ENCODE measurements at regions not wholly inside any gene's neighbourhood (a gene's known extent, or its start where the extent isn't known, plus 50 kb on each side); places are given as distances from the start of the nearest gene placed in this dataset.

DNA sequence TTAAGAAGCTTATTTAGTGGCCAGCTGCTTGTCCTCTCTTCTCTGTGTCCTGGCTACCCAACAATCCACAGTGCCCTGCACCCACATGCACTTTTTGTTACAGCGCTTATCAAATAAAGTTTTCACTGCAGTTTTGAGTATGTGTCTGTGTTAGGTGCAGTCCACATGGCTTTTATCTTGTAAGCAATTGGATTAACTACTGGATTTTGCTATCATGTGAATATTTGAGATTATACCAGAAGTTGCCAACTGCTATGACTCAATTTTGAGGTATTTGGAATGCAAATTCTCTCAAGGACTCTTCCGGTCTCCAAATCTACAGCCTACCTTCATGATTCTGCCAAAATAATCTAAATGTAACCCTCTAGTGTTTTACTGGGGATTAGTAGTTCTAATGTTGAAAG, 690.2 kb downstream of the NR2F1-AS1 start:
- intact Hi-C loops (cut with DNase I, micrococcal nuclease): no loop called here
- Histone ChIP-seq H3K9me3 (no peaks in the 10 kb centered on the region), H3K4me1 (ENCODE audit: low read depth) (no peaks in the 10 kb centered on the region), H3K36me3 (ENCODE audit: low read depth) (no peaks in the 10 kb centered on the region), H3K4me3 (no peak overlapping the region)
- DNase-seq (no peak), ATAC-seq (no peak)
- TF ChIP-seq, protein P1, sequence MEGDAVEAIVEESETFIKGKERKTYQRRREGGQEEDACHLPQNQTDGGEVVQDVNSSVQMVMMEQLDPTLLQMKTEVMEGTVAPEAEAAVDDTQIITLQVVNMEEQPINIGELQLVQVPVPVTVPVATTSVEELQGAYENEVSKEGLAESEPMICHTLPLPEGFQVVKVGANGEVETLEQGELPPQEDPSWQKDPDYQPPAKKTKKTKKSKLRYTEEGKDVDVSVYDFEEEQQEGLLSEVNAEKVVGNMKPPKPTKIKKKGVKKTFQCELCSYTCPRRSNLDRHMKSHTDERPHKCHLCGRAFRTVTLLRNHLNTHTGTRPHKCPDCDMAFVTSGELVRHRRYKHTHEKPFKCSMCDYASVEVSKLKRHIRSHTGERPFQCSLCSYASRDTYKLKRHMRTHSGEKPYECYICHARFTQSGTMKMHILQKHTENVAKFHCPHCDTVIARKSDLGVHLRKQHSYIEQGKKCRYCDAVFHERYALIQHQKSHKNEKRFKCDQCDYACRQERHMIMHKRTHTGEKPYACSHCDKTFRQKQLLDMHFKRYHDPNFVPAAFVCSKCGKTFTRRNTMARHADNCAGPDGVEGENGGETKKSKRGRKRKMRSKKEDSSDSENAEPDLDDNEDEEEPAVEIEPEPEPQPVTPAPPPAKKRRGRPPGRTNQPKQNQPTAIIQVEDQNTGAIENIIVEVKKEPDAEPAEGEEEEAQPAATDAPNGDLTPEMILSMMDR (IDR thresholded peaks at IDR 0.05): no peak

DNA sequence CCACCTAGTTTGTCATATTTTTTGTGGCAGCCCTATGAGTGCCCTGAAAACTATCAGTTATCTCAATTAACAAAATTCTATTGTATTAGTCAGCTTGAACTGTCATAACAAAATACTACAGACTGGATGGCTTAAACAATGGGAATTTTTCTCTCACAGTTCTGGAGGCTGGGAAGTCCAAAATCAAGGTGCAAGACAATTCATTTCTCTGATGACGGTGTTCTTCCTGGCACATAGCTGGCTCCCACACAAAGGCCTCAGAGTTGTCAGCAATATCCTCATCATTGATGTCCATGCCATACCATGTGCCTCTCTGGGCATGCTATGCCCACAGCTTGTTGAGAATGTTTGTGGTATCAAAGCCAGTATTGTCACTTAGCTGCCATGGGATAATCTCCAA, 691.9 kb downstream of the NR2F1-AS1 start:
- H3K4me3 ChIP-seq: no peak overlapping the region
- TF ChIP-seq, protein P1 (IDR thresholded peaks at IDR 0.05): no peak
- no peak for DNase-seq
- H3K4me1 ChIP-seq (ENCODE audit: low read depth): no peaks in the 10 kb centered on the region
- intact Hi-C loops (cut with DNase I, micrococcal nuclease): no loop called here
- H3K9me3 ChIP-seq: no peaks in the 10 kb centered on the region
- H3K36me3 ChIP-seq (ENCODE audit: low read depth): no peaks in the 10 kb centered on the region
- ATAC-seq: no peak

DNA sequence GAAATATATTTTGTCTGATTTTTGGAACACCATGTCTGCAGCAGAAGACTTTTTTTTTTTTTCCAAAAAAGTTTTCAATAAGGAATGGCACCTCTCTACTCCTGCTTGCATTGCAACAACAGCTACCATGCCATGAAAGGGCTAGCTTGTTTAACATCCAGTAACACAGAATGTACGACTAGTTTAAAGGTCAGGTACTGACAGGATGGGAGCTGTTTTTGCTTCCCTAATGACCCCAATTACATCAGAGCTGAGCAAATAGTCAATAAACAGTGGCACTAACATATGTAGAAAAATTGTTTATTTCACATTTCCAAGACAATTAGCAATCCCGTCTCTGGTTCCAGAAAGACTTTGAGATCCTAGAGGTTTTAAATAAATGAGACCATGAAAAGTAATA, 693.8 kb downstream of the NR2F1-AS1 start:
- ATAC-seq (no peak), DNase-seq (no peak)
- TF ChIP-seq, protein P1 (IDR thresholded peaks at IDR 0.05): no peak

DNA sequence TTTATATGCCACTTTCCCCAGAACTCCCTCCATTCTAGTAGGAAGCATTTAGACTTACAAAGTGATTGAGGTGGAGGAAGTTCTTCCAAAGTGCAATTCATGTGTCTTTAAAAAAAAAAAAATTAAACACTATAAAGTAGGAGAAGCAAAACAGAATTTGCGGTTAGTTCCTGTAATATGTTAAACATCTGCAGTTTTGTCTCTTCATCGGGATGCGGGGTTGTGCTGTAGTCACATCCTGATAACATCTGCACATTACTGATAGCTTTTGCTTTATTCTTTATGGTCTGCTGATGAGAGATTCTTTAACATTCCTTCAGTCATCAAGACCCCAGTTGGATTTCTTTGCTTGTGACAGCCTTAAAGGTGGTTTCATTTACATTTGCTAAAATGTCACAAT, 694.3 kb downstream of the NR2F1-AS1 start:
- no peak for DNase-seq
- Histone ChIP-seq H3K9me3 (no peaks in the 10 kb centered on the region), H3K36me3 (ENCODE audit: low read depth) (no peaks in the 10 kb centered on the region), H3K4me3 (no peak overlapping the region), H3K4me1 (ENCODE audit: low read depth) (no peaks in the 10 kb centered on the region)
- no peak for ATAC-seq
- TF ChIP-seq, protein P1 (IDR thresholded peaks at IDR 0.05): no peak
- intact Hi-C loops (cut with DNase I, micrococcal nuclease): no loop called here

More for the DNA sequence above, 693.8 kb downstream of the NR2F1-AS1 start:
- intact Hi-C loops (cut with DNase I, micrococcal nuclease): no loop called here
- Histone ChIP-seq H3K36me3 (ENCODE audit: low read depth) (no peaks in the 10 kb centered on the region), H3K9me3 (no peaks in the 10 kb centered on the region), H3K4me1 (ENCODE audit: low read depth) (no peaks in the 10 kb centered on the region), H3K4me3 (no peak overlapping the region)

DNA sequence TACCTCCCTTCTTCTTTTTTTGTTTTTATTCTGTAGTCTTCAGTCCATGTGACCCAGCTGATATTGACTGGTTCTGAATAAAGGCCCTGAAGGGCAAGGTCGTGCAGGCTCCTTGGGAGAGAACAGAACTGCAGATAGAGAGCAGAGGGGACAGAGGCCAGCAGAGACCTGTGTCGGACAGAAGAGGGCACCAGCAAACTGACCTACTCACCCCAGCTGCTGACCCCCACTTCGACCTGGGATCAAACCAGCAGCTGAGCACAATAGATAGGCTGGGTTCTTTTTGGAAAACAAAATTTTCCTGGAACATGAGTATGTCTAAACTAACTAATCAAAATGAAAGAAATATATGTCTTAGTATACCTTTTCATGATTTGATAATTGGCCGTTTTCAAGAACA, 695.1 kb downstream of the NR2F1-AS1 start:
- TF ChIP-seq, protein P1 (IDR thresholded peaks at IDR 0.05): no peak
- no peak for ATAC-seq

DNA sequence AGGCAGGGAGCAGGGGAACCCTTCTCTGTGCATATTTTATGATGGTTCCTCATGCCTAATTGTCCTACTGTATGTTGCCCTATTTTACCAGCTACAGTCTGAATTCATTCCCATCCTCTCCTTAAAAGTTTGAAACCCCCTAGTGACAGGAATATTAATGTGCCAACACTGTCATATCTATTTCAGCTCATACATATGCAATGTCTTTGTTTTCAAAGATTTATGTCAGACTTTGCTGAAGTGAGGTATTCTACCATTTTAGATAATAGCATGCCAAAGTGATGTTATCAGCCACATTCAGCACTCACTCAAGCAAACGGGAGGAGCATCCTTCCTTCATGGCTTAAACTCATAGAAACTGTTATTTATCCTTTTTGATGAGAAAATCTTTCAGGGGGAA, 696.5 kb downstream of the NR2F1-AS1 start:
- no peaks in the 10 kb centered on the region for H3K4me1 ChIP-seq (ENCODE audit: low read depth)
- ATAC-seq (no peak), DNase-seq (no peak)
- H3K9me3 ChIP-seq: no peaks in the 10 kb centered on the region
- H3K36me3 ChIP-seq (ENCODE audit: low read depth): no peaks in the 10 kb centered on the region
- intact Hi-C loops (cut with DNase I, micrococcal nuclease): no loop called here
- no peak overlapping the region for H3K4me3 ChIP-seq
- TF ChIP-seq, protein P1 (IDR thresholded peaks at IDR 0.05): no peak

More for the DNA sequence above, 695.1 kb downstream of the NR2F1-AS1 start:
- Histone ChIP-seq H3K36me3 (ENCODE audit: low read depth) (no peaks in the 10 kb centered on the region), H3K4me3 (no peak overlapping the region), H3K4me1 (ENCODE audit: low read depth) (no peaks in the 10 kb centered on the region), H3K9me3 (no peaks in the 10 kb centered on the region)
- no peak for DNase-seq
- intact Hi-C loops (cut with DNase I, micrococcal nuclease): no loop called here

Data from mucosa of descending colon (tissue), 3 donors.